AG04449 (cell line): ENCODE measurements at regions not wholly inside any gene's neighbourhood (a gene's known extent, or its start where the extent isn't known, plus 50 kb on each side); places are given as distances from the start of the nearest gene placed in this dataset.

Experiments used
- CTCF ChIA-PET: fragments of 350-600 bp; formaldehyde crosslinking; extraction: SDS; loops from one replicate; lab custom pipeline; 2021; ENCODE audit warnings: antibody characterized with exemption; lab: Yijun Ruan, JAX
- POLR2A ChIA-PET: fragments of 400-600, 350-600 bp; formaldehyde crosslinking; extraction: SDS; loops from one replicate; lab custom pipeline; 2020; ENCODE audit warnings: antibody characterized with exemption, inconsistent platforms; lab: Yijun Ruan, JAX
- DNase-seq: peaks from one replicate; pipeline ENCODE4 v3.0.0-alpha.2; 2010; ENCODE audit warnings: low read depth, low spot score
- H3K4me3 ChIP-seq: 2 replicates; pipeline ENCODE4 v1.5.1; 2011; ENCODE audit warnings: low read depth, mild to moderate bottlenecking, control low read depth, low read length
- TF ChIP-seq, protein P1 (sequence below): IDR thresholded peaks from one replicate; pipeline ENCODE4 v1.5.1; 2011; ENCODE audit warnings: mild to moderate bottlenecking, moderate library complexity, low read length, control low read depth, inconsistent platforms; ENCODE audit not compliant: insufficient read depth; ENCODE audit errors: missing control alignments

DNA sequence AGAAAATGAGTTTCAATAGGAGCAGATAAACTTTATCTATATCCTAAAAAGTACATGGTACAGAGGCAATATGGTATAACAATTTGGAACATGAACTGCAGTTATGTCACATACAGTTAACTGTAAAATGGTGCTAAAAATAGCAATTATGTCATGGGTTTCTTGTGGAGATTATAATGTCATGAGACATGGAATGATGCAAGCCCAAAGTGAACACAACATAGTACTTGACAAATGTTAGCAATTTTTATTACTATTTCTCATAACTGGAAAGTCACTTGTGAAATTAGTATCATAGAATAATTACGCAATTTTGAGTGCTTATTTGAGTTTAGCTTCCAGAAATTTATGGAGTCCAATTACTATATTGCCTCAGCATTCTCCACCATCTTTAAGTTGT, 1263.4 kb downstream of the DSC3 start:
- no peak for DNase-seq
- CTCF ChIA-PET: no interaction called here
- POLR2A ChIA-PET: no interaction called here

DNA sequence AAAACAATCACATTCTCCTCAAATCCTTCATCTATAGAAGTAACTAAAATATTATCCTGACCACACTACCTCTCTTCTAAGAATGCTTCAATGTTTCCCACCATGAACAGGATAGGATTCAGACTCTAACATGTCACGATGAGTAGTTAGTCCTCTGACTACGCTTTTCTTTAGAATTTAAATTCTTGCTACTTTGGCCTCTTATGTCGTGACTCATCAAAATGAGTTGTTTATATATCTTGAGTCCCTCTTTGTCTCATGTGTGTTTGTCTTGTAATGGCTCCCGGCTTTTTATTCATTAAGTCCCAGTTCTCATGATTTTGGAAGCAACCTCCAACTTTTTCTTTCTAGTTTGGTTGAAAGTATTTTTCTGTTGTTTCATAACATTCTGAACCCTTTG, 1289.2 kb downstream of the DSC3 start:
- TF ChIP-seq, protein P1, sequence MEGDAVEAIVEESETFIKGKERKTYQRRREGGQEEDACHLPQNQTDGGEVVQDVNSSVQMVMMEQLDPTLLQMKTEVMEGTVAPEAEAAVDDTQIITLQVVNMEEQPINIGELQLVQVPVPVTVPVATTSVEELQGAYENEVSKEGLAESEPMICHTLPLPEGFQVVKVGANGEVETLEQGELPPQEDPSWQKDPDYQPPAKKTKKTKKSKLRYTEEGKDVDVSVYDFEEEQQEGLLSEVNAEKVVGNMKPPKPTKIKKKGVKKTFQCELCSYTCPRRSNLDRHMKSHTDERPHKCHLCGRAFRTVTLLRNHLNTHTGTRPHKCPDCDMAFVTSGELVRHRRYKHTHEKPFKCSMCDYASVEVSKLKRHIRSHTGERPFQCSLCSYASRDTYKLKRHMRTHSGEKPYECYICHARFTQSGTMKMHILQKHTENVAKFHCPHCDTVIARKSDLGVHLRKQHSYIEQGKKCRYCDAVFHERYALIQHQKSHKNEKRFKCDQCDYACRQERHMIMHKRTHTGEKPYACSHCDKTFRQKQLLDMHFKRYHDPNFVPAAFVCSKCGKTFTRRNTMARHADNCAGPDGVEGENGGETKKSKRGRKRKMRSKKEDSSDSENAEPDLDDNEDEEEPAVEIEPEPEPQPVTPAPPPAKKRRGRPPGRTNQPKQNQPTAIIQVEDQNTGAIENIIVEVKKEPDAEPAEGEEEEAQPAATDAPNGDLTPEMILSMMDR: no peak
- no peak for DNase-seq
- CTCF ChIA-PET: no interaction called here

More for the DNA sequence above, 1263.4 kb downstream of the DSC3 start:
- TF ChIP-seq, protein P1: no peak
- no peak overlapping the region for H3K4me3 ChIP-seq

DNA sequence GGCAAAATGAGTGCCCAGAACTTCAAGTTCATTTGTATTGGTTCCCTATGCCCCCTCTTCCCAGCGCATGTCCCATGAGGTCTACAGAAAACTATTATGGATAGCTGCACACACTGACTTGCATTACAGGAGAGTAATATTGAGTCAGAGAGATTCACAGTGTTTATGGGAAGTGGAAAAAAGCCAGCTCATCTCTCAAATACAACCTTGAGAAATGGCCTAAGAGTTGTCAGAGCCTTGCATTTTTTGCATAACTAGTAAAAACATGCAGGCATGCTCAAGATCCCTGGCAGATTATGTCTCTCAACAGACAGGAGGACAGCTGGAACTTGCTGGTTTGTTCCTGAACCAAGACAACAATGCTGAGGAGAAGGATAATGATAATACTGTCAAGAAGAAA, 1292.8 kb downstream of the DSC3 start:
- TF ChIP-seq, protein P1: no peak
- CTCF ChIA-PET: interaction anchor here (1.1 kb wide), 1 partner anchor 8 kb away, joined by 4 read pairs; no protein-coding TSS in a partner anchor

More for the DNA sequence above, 1289.2 kb downstream of the DSC3 start:
- POLR2A ChIA-PET: no interaction called here
- H3K4me3 ChIP-seq: no peak overlapping the region

DNA sequence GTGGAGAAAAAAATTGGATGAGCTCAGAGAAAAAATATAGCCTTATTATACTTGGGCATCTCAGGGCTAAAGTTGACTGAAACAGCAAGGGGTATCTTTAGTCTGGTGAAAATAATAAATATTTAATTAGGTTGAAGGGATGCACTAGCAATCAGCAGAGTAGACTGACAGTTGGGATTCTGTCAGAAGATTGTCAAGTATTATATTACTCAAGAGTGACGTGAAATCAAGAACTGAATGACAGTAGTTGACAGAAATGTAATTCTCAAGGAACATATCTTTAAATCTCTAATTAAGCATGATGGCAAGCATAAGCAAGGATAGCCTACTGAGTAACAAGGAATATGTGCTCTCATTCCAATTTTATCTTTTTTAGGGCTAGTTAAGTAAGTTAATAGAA, 1301.1 kb downstream of the DSC3 start:
- ChIA-PET CTCF (no interaction called here), POLR2A (no interaction called here)
- no peak overlapping the region for H3K4me3 ChIP-seq
- TF ChIP-seq, protein P1: no peak
- no peak for DNase-seq

More for the DNA sequence above, 1292.8 kb downstream of the DSC3 start:
- POLR2A ChIA-PET: no interaction called here
- H3K4me3 ChIP-seq: no peak overlapping the region
- DNase-seq: no peak

DNA sequence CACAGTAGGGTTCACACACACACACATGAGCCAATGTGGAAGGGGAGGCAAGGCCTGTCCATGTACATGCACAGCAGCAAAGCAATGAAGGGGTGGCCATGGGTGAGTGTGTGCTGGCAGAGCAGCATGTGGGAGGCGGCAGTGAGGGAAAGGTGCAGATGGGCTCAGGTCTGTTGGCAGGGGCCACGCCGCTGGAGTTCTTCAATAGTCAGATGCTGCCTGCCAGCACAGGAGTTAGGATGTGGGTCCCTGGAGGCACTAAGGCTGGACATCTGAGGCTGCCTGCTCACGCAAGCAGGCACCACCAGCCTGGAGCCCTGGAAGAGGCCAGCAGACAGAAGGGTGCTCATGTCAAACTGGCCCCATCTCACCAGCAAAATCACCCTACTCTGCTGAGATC, 1304.9 kb downstream of the DSC3 start:
- CTCF ChIA-PET: no interaction called here

DNA sequence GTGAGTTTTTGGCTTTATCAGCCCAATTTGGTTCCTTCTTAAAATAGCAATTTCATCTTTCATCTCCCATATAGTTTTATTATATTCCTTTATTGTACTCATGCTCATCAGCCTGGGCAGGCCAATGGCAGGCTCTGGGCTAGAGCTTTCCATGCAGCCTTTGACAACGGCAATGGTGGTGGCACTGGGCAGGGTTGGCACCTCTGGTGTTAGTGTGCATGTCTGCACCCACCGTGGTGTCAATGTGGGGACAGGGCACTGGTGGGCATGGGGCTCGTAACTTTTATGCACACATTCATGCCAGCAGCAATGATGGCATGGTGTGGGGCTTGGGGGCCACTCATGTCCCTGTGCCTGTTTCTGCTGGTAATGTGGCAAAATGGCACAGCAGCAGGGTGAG, 1305.4 kb downstream of the DSC3 start:
- POLR2A ChIA-PET: no interaction called here
- CTCF ChIA-PET: no interaction called here
- DNase-seq: no peak
- TF ChIP-seq, protein P1: no peak
- H3K4me3 ChIP-seq: no peak overlapping the region

More for the DNA sequence above, 1304.9 kb downstream of the DSC3 start:
- POLR2A ChIA-PET: no interaction called here
- no peak overlapping the region for H3K4me3 ChIP-seq
- TF ChIP-seq, protein P1: no peak
- no peak for DNase-seq
